ENCODE measurements at regions not wholly inside any gene's neighbourhood (a gene's known extent, or its start where the extent isn't known, plus 50 kb on each side); places are given as distances from the start of the nearest gene placed in this dataset.
"Not testable (repeated sequence)": the region's sequence is repeated elsewhere in the genome, so short reads cannot be mapped to it uniquely, and the experiment has no call there.

DNA sequence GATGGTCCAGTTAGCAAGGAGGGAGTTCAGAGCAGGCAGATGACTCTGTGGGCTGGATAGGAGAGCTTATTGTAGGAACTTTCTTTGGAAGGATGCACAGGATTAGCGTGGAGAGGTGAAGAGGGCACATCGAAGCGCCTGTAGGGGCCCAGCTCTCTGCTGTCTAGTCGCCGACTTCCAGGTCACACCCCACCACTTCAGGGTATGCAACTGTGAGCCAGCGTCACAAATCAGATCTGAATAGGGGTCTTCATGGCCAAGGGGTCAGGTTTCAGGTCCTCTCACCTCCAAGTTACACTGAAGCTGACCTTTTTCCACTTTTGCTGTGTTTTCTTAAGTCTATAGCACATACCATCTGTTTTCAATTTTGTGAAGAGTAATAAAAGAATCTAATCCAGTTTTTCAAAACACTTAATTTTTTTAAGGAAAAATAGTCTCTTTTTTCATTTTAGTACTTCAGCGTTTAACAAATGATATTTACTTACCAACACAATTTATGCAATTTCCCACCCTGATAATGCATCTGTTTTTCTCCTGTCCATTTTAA lies 364.2 kb upstream of the CLINT1 start:
- DNase-seq (ENCODE audit: low read depth in 4 of 4, low spot score in 1 of 4), result no peak

DNA sequence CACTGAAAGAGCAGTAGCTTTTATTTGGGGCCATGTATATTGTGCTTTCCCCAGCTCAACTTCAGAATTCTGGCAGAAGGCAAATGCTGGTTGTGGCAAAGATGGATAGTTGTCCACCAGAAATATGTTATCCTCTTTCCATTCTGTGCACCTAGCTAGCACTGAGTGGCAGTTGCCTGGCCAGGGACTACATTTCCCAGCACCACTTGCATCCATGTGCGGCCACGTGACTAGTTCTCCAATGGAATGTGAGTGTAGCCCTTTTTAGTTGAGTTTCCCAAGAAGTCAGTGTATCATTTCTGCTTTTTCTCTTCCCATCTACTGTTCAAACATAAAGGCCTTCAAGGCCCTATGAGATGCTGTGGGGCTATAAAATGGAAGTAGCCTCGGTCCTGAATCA lies 354.0 kb upstream of the CLINT1 start:
- no peak for DNase-seq (ENCODE audit: low read depth in 4 of 4, low spot score in 1 of 4)

DNA sequence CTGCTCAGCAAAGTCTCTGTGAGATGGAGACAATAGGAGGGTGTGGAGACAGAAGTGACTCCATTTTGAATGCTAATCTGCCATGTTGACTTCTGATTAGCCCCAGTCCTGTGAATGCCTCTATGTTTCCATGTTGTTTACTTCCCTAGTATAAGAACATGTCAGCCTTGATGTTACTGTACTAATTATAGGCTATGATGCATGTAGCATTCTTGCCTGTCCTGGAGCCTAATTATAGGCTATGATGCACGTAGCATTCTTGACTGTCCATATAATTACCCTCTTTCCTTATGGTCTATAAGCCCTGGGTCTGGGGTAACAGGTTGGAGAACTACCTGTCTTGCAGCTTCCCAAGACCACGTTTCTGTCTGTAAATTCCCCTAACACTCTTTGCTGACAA lies 353.3 kb upstream of the CLINT1 start:
- no peak for DNase-seq (ENCODE audit: low read depth in 4 of 4, low spot score in 1 of 4)

DNA sequence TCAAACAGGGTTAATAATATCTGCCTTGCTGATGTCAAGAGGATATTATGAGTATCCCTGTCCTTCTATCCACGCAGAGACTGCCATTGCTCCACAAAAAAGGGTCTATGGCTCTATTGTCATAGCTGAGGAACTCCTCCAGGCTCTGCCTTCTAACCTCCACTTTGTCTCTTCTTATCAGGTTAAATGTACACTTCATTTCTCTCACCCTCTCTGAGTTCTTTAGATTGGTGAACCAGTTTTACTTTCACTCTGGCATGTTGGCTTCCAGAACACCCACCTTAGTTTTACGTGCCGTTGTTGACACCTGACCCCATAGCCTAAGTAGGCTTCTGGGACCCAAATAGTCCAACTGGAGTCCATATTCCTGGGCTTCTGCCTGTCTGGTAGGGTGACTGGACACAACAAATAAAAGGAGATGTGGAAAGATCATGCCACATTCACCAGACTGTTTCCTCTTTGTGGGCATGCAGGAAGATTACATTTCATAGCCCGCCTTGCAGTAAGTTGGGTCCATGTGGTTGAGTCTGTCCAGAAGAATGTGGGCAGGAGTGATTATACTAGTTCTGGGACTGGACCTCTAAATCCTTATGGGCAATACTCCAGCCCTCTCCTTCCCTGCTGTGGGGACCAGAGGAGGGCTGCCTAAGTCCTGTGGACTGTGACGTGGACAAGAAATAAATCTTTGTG lies 350.4 kb upstream of the CLINT1 start:
- DNase-seq (ENCODE audit: low read depth in 4 of 4, low spot score in 1 of 4), result no peak

DNA sequence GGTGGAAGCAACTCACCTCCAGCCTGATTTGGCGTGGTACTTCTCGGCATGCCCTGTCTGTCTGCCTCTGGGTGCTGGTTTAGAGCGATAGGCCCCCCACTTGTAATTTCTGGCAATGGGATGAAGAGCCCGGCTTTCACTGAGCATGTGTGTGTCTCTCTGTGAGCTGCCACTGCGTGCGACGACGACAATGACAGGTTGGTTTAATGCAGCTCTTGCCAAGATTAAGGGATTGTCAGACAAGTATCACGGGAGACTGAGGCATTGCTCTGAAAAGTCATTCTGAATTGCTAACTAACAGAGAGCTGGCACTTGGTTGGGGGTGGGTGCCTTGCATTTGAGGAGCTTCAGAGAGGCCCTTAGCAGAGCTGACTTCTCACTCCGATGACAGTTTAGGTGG lies 348.8 kb upstream of the CLINT1 start:
- no peak for DNase-seq (ENCODE audit: low read depth in 4 of 4, low spot score in 1 of 4)

DNA sequence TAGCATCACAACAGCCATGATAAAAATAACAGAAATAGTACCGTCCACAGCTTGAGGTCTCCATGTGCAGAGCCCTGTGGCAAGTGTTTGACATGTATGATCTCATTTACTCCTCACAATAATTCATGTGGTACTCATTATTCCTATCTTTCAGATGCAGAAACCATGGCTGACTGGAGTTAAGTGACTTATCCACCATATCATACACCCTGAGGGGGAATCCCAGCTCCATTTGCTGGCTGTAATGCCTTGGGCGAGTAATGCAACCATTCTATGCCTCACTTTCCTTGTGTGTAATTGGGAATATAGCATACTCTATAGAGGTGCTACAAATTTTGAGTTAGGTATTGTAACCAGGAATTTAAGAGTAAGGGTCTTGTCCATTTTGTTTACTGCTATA lies 347.0 kb upstream of the CLINT1 start:
- DNase-seq (ENCODE audit: low read depth in 4 of 4, low spot score in 1 of 4), result no peak

DNA sequence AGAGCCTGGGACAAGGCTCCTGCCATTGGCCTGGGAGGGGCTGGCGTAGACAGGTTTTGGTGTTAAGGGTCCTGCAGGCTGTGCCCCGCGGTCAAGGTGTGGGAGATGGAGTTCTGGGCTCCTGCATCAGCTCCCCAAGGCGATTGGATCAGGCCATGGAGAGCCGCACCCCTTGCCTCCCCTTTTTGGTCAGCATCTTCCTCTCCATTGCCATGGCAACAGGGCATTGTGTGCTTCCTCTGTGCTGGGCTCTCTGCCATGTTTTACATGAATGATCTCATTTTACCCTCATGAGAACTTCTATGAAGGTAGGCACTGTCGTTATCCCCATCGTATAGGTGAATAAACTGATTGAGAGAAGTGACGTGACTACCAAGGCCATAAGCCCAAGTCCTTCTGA lies 344.3 kb upstream of the CLINT1 start:
- no peak for DNase-seq (ENCODE audit: low read depth in 4 of 4, low spot score in 1 of 4)

DNA sequence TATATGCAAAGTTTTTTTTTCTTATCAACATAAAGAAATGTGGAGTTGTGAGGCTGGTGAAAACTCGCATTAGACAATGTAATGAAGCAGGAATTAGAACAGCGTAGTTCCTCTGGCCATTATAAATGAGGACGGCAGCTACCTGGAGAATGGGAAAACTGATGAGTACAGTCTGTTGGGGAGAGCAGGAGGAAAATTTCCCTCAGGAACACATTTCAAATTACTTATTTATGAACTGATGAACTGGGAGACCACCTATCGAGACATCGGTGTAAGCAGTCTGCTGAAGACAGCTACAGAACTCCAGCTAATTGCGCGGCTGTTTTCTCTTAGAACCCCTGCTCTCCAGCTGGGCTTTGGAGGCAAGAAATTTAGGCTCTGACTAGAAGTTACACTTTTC lies 343.9 kb upstream of the CLINT1 start:
- DNase-seq (ENCODE audit: low read depth in 4 of 4, low spot score in 1 of 4), result no peak

DNA sequence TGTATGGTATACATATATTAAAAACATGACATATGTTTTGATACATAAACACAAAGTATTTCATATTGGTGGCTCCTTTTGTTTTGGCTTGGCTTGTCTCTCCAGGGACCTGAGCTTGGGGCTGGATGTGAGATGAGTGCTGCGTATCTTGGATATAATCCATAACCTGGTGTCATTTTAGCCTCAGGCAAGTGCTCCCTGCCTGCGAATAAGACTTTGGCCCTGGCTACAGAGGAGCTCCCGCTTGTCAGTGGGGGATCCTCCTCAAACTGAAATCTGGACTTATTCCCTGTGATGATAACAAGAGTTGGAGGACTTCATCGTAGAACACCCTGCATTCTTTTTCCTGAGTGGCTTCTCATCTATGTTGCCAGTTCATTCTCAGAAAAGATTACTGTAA lies 341.7 kb upstream of the CLINT1 start:
- DNase-seq (ENCODE audit: low read depth in 4 of 4, low spot score in 1 of 4), result no peak

DNA sequence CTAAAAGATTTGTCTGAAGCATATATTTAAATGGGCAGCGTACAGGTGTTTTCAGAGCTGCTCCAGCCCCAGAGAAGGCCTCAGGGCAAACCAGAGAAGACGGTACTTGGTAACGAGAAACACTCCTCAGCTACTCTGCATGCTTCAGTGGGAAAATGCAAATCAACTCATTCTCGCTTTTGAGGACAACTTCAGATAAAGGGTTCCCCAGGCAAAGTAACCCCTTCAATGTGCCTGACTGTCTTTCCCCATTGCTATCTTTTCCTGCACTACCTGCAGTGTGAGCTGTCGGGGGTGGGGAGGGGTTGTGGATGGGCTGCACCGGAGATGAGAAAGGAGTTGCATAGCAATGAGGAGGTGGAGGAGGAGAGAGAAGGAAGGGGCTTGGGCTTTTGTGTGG lies 339.7 kb upstream of the CLINT1 start:
- no peak for DNase-seq (ENCODE audit: low read depth in 4 of 4, low spot score in 1 of 4)

DNA sequence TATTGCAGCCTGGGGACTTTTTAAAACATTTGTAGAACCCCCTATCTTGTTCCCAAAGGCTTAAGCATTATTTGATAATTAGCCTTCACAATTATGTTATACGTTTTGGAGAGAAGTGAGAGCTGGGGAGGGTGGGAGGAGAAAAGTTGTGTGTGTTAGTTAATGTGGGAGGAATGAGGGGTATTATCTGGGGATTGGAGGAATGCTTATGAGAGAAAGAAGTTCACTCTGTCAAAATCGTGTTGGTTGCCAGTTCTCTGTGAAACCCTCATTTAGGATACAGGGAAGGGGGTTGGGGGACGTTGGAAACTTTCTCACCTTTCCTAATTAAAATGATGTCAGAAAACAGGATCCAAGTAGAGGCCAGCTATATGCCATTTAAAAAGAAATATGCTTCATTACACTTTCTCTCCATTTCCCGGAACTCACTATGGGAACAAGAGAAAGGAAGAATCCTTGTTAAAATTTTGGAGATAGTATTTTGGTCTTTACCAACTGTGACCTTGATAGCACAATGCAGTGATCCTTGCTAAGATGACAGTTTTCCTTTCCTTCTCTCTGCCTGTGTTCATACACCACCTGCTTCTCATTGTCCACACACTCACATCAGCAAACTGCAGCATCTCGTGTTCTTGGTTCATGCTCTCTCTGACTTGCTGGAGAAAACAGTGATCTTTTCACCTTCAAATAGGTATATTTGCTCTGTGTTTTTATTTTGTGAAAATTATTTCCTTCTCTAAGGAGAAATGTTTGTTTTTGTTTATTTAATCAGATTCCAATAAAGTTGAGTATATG lies 336.7 kb upstream of the CLINT1 start:
- DNase-seq (ENCODE audit: low read depth in 4 of 4, low spot score in 1 of 4), result no peak

DNA sequence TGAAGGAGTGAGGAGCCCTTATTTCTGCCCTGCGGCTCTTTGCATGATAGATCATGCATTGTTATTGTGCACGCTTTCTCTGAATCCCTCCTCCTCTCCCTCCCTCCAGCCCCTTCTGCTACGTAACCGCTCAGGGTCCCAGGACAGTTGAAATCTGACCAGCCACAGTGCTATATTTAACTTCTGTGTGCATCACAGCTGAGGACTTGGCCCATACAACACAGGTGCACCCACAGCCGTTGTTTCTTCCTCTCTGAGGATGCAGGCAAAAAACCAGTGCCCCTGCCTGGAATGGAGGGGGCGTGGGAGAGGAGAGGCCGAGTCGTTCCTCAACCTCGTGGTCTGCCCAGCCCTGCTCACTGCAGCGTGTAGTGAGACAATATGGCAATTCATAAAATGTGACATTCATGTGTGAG lies 335.6 kb upstream of the CLINT1 start:
- DNase-seq (ENCODE audit: low read depth in 4 of 4, low spot score in 1 of 4), result no peak

DNA sequence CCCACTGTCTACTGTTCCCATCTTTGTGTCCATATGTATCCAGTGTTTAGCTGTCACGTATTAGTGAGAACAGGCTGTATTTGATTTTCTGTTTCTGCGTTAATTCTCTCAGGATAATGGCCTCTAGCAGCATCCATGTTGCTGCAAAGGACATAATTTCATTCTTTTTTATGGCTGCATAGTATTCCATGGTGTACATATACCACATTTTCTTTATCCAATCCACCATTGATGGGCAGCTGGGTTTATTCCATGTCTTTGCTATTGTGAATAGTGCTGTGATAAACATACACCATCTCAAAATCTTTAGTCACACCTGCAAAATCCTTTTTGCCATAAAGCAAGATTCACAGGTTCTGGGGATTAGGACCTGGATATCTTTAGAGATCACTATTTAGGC lies 334.4 kb upstream of the CLINT1 start:
- DNase-seq (ENCODE audit: low read depth in 4 of 4, low spot score in 1 of 4), result not testable (repeated sequence)

DNA sequence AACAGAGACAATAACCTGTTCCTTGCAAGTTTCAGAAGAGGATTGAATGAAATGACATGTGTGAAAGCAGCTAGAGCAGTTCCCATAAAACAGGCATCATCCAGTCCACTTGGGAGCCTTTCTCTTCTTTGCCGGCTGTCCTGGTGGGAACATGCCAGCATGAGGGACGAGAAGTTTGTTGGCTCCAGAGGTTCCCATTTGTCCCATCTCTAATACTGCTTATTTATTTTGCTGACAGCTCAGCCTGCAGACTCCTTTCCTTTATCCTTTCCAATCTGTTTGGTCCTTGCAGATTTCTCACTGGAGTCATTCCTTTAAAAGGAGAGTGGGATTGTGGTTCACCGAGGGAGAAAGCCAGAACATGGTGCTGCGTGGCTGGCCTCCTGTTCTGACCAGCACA lies 321.5 kb upstream of the CLINT1 start:
- no peak for DNase-seq (ENCODE audit: low read depth in 4 of 4, low spot score in 1 of 4)

DNA sequence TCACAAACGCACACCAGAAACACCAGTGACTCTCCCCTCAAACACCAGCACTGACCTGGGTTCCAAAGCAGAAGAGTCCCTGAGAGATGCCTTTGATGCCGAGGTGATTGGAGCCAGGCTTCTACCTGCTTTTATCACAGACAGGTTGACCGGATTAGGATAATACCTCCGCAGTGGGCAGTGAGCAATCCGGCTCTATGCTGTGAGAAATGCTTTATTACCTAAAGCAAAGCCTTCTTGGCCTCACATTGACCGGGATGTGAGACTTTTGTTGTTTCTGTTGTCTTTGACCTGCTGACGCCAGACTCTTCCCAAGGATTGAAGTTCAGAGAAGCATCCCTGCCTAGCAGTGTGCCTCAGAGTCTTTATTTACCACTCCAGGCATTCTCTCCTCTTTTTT lies 320.3 kb upstream of the CLINT1 start:
- no peak for DNase-seq (ENCODE audit: low read depth in 4 of 4, low spot score in 1 of 4)

DNA sequence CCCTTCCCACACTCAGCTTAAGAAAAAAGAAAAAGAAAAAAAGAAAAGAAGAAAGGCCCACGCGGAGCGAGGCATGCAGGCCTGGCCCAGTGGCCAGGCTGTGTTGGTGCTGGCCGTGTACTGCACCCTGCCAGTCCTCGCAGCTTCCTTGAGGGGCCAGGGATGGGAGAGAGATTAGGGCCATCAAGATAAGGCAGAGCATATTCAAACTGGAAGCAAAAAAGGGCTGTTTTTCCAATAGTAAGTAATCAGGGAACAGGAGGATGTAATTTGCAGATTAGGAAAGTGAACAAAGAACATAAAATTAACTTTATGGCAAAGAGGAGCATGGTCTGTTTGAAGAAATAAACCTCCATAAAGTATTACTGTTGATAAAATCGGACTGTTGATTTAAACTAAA lies 319.6 kb upstream of the CLINT1 start:
- DNase-seq (ENCODE audit: low read depth in 4 of 4, low spot score in 1 of 4), result no peak

DNA sequence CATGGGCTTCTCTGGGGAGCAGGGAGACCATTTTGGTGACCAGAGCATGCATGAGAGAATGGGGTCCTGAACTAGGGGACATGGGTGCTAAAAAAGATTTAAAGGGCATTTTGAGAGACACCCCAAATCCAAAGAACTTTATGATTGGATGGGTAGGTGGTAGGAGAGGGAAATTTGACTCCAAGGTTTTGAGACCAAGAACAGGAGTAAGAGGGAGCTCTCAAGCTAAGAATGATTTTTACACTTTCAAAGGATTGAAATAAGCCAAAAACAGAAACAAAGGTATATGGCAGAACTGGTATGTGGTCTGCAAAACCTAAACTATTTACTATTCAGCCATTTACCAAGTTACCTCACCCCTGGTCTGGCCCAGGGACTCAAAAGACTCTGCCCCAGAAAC lies 318.2 kb upstream of the CLINT1 start:
- no peak for DNase-seq (ENCODE audit: low read depth in 4 of 4, low spot score in 1 of 4)

DNA sequence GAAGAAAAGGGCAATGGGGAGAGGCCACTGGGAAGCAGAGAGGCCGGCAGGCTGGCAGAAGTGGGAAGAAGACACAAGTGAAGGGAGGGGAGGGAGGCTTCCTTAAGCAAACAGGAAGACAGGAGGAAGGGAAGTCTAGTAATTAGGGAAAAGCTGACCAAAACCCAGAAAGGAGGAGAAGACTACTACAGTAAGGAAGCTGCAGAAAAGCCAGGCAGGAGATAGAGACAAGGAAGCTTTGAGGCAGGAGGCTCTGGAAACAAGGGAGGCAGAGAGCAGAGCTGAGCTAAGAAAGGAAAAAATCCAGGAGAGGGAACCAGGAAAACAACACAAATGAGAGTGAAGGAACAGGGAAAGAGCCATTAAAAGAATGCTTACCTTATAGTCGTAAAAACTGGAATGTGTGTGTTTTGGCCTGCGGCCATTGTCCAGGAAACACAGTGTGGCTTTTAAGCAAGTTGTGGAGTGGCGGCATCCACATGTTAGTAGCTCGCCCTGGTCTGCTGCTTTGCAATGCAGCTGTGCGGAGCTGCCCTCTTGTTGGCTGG lies 317.1 kb upstream of the CLINT1 start:
- DNase-seq (ENCODE audit: low read depth in 4 of 4, low spot score in 1 of 4), result no peak

DNA sequence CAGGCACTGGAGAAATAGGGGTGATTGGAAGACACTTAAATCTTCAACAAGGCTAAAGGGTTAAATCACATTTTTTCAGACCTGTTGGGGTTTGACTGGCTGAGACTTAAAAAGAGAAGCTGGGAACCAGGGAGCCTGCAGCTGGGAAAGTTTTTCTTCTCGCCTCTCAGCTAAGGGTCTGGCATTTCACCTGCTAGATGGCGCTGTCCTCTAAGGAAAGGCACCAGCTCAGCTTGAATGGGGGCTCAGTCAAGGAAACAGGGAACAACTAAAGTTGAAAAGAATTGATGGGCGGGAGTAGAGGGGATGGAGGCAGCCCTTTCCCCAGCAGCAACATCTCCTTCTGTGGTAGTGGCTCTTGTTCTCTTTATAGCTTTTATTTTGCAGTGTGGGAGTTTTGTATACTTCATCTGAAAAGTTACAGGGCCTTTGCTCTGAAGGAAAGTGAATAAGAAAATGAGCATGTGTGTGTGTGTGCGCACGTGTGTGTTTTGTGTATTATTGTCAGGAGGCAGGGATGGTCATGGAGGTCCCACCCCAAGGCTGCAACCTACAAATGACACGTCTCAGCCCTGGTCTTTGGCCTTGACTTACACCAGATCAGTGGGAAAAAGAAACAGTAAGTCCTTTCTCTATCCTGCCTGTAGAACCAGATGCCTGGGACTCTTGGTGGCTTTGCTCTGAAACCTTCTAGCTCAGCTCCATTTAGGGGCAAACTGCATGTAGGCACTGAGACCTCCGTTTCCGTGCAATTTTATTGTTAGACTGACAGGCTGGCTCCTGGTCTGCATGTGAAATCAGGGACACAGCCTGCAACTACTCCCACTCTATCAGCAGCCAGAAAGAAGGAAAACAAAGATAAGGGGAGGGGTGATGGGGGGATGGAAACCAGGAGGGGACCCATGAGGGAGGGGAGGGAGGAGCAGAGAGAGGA lies 316.2 kb upstream of the CLINT1 start:
- DNase-seq (ENCODE audit: low read depth in 4 of 4, low spot score in 1 of 4), result peak; percentile 15 to 43 (median 32)

DNA sequence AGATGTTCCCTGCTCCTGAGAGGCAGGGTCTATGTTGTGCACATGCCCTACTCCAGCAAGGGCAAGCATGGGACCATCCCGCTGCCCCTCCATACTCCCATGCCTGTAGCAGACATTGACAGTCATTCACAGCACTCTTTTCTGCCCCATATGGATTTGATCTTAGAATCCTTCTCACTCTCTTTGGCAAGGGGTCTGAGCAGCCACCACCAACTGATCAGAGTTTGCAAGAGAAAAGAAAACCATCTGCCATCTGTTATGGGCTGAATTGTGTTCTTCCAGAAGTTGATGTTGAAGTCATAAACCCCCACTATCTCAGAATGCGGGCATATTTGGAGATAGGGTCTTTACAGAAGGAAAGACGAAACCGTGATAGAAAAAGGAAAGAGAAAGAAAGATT lies 315.1 kb upstream of the CLINT1 start:
- no peak for DNase-seq (ENCODE audit: low read depth in 4 of 4, low spot score in 1 of 4)

DNA sequence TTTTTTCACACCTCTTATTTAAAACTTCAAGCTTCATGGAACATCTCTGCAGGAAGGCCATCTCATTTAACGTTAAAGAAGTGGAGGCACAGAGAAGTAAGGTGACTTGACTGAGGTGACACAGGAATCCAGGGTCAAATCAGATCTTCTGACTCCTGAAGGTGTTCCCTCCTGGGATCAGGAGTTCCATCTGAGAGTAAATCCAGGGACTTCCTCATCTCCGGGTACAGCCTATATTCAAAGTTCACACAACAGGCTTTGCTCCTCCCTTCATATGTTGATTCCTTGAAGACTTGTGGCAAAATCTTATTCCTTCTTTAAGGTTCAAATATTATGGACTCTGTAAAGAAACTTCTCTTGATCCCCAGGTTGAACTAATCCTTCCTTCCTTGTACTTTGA lies 313.1 kb upstream of the CLINT1 start:
- DNase-seq (ENCODE audit: low read depth in 4 of 4, low spot score in 1 of 4), result no peak

All from stimulated activated CD4-positive, alpha-beta T cell treated with anti-CD3 and anti-CD28 coated beads, Interleukin-1b, Interleukin-23, amount 100 ng/mL, for 24 hours (primary cell).